ELF-1 (cell line): ENCODE measurements at regions not wholly inside any gene's neighbourhood (a gene's known extent, or its start where the extent isn't known, plus 50 kb on each side); places are given as distances from the start of the nearest gene placed in this dataset.
A peak's percentile ranks its signal among the peaks of the same experiment; 100 is the strongest.
"Not testable (repeated sequence)": the region's sequence is repeated elsewhere in the genome, so short reads cannot be mapped to it uniquely, and the experiment has no call there.

ENCODE experiments used
- DNase-seq: peaks from one replicate; pipeline ENCODE4 v3.0.0-alpha.2; 2016; ENCODE audit warnings: low read depth, low spot score

- DNase-seq: not testable (repeated sequence)
Observed at GRCh38 chr16:16618963-16619465, 240.1 kb downstream of the NPIPA7 start.

- not testable (repeated sequence) for DNase-seq
Observed at GRCh38 chr16:16624367-16624766, 245.4 kb downstream of the NPIPA7 start.

- DNase-seq: not testable (repeated sequence)
Observed at GRCh38 chr16:16625140-16625539, 246.2 kb downstream of the NPIPA7 start.

- DNase-seq: not testable (repeated sequence)
Observed at GRCh38 chr16:16627865-16628264, 248.9 kb downstream of the NPIPA7 start.

- not testable (repeated sequence) for DNase-seq
Observed at GRCh38 chr16:16638231-16638630, 259.3 kb downstream of the NPIPA7 start.

GRCh38 chr16:16638714-16639113 is 259.8 kb downstream of the NPIPA7 start:
- not testable (repeated sequence) for DNase-seq

GRCh38 chr16:16643828-16644227 is 264.9 kb downstream of the NPIPA7 start:
- DNase-seq: not testable (repeated sequence)

- not testable (repeated sequence) for DNase-seq
Observed at GRCh38 chr16:16648002-16648401, 269.1 kb downstream of the NPIPA7 start.

- DNase-seq: not testable (repeated sequence)
Observed at GRCh38 chr16:16672180-16672812, 293.4 kb downstream of the NPIPA7 start.

GRCh38 chr16:16674820-16675219 is 295.9 kb downstream of the NPIPA7 start:
- not testable (repeated sequence) for DNase-seq

- not testable (repeated sequence) for DNase-seq
Observed at GRCh38 chr16:16721849-16722248, 342.9 kb downstream of the NPIPA7 start.

GRCh38 chr16:16722666-16723065 is 343.7 kb downstream of the NPIPA7 start:
- not testable (repeated sequence) for DNase-seq

GRCh38 chr16:16723819-16724519 is 345.0 kb downstream of the NPIPA7 start:
- not testable (repeated sequence) for DNase-seq

GRCh38 chr16:16727048-16727447 is 348.1 kb downstream of the NPIPA7 start:
- not testable (repeated sequence) for DNase-seq

- not testable (repeated sequence) for DNase-seq
Observed at GRCh38 chr16:16742573-16742972, 363.6 kb downstream of the NPIPA7 start.

GRCh38 chr16:16754992-16755667 is 376.2 kb downstream of the NPIPA7 start:
- not testable (repeated sequence) for DNase-seq

GRCh38 chr16:16763449-16763848 is 384.5 kb downstream of the NPIPA7 start:
- no peak for DNase-seq

GRCh38 chr16:16770717-16771116 is 391.8 kb downstream of the NPIPA7 start:
- DNase-seq: not testable (repeated sequence)

- DNase-seq: peak; percentile 26
Observed at GRCh38 chr16:16774389-16774788, 395.4 kb downstream of the NPIPA7 start.

GRCh38 chr16:16778332-16778731 is 399.4 kb downstream of the NPIPA7 start:
- no peak for DNase-seq

GRCh38 chr16:16780588-16780987 is 401.6 kb downstream of the NPIPA7 start:
- DNase-seq: peak; percentile 52

- no peak for DNase-seq
Observed at GRCh38 chr16:16782153-16782552, 403.2 kb downstream of the NPIPA7 start.
